Hippocampal formation (tissue), 2 donors: ENCODE measurements at regions not wholly inside any gene's neighbourhood (a gene's known extent, or its start where the extent isn't known, plus 50 kb on each side); places are given as distances from the start of the nearest gene placed in this dataset.
"Not testable (repeated sequence)": the region's sequence is repeated elsewhere in the genome, so short reads cannot be mapped to it uniquely, and the experiment has no call there.

Source experiments
- DNase-seq, 2 donors: peaks; one replicate each; lab custom pipeline; 2025; lab: John Stamatoyannopoulos, UW

DNA sequence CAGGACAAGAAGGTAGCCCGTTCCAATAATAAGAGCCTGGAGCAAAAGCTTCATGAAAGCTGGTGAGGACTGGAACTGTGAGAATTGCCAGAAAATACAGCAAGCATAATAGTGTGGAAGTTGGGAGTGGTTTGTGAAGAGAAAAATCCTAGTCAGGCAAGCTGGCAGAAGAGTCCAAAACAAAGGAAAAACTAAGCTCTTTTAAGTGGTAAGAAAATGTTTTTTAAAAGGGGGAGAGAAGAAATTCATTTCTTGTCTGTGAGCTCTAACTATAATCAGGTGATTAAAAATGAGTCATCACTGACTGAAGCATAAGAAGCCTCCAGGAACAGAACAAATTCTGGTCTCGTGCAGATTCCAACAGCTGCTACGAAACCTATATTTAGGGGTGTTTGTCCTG lies 102.6 kb downstream of the CAAP1 start:
- no peak for DNase-seq

DNA sequence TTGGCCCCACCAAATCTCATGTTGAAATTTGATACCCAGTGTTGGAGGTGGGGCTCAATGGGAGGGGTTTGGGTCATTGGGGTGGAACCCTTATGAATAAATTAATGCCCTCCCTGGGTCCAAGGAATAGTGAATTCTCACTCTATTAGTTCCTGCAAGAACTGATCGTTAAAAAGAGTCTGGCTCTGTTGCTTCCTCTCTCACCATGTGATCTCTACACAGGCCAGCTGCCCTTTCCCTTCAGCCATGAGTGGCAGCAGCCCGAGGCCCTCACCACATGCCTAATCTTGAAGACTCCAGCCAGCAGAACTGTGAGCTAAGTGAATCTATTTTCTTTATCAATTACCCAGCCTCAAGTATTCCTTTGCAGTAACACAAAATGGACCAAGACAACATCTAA lies 106.0 kb downstream of the CAAP1 start:
- DNase-seq, result no peak

DNA sequence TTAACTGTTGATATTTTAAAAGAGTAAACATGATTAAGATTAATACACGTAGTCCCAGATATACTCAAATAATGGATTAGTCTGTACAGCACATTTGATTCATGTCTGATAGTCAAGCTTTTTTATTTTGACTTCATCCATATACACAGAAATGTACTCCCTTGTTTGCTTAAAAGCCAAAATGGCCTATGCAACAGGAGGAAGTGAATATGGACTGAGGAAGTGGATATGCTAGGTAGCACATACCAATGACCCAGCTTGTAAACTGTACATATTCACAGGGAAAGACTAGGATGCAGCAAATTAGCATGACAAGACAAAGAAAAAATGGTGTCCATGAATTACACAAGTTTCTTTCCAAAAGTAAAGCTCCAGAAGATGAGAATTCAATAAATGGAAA lies 109.7 kb downstream of the CAAP1 start:
- no peak for DNase-seq

DNA sequence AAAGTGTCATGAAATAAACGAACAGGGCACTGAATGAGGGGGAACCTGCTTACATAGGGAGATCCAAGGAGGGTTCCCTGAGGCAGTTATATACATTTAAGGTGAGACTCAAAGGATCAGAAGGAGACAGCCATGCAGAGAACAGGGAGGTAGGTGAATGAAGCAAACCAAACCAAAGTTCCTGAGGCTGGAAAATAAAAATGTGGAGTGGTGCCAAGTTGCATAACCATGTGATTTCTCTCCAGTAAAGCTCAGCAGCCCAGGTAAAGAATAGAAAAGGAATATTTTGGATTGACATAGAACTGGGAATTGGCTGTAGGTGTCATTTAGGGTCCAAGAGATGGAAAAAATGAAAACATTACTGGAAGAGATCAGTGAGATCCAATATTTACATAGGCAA lies 110.7 kb downstream of the CAAP1 start:
- DNase-seq, result no peak

DNA sequence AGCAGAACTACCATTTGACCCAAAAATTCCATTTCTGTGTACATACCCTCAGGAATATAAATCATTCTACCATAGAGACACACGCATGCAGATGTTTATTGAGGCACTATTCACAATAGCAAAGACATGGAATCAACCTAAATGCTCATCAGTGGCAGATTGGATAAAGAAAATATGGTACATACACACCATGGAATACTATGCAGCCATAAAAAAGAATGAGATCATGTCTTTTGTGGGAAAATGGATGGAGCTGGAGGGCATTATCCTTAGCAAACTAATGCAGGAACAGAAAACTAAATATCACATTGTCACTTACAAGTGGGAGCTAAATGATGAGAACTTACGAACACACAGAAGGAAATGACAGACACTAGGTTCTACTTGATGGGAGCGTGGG lies 112.3 kb downstream of the CAAP1 start:
- not testable (repeated sequence) for DNase-seq

DNA sequence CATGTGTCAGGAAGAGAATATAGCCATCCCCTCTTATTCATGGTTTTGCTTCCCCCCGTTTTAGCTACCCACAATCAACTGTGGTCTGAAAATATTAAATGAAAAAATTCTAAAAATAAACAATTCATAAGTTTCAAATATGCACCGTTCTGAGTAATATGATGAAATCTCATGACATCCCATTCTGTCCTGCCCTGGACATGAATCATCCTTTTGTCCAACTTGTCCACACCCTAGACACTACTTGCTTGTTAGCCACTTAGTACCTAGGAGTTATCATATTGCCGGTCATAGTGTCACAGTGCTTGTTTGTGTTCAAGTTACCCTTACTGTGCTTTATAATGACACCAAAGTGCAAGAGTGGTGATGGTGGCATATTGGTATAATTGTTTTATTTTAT lies 113.5 kb downstream of the CAAP1 start:
- no peak for DNase-seq

DNA sequence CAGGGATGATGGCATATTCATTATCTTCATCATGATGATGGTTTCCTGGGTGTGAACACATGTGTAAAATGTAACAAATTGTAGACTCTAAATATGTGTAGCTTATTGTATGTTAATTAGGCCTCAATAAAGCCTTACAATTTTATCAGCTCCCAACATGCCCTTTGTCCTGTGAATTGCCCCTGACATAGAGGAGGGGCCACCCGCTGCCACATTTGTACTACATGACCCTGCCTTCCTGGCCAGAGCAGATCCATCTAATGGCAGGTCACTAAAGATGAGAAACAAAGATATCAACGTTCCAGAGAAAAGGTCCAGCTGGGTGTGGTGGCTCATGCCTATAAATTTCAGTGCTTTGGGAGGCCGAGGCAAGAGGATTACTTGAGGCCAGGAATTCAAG lies 117.2 kb downstream of the CAAP1 start:
- DNase-seq, result no peak

DNA sequence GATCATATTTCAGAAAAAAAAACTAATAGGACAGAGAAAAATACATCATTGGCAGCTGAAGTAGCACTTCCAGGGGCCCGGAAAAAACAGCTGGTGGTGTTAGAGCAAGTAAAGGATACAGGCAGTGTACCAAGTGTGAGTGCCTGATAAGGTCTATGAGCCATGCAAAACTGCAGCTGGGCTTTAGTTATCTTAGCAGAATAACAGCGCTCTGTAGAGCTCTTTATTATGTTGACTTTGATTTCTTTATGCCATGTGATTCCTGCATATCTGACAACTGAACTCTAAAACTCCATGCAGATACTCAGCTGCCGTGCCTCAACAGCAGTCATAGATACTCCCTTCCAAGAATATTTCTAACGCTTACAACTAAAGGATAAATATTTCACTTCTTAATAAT lies 119.5 kb downstream of the CAAP1 start:
- DNase-seq, result no peak

DNA sequence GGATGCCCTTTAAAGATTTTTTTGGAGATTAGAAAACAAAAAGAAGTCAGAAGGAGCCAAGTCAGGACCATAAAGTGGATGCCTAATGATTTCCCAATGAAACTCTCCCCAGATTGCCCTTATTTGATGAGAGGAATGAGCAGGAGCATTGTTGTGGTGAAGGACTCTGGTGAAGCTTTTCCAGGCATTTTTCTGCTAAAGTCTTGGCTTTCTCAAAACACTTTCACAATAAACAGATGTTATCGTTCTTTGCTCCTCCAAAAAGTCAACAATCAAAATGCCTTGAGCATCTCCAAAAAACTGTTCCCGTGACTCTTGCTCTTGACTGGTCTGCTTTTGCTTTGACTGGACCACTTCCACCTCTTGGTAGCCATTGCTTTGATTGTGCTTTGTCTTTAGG lies 121.8 kb downstream of the CAAP1 start:
- DNase-seq, result no peak

DNA sequence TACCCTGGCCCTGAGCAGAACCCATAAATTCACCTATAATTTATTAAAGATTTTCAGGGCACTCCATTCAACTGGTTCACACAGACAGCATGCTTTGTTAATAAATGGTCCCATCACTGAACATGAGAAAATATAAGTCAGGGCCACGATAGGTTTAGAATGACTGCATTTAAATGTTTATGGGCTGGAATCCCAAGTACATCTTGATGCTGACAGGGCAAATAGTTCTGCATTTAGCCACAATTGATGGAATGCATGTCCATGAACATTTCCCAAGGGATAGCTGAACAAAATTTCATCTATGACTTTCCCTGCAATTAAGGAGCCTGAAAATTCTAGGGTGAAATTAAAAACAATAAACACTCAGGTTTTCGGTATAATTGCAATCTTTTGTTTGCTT lies 124.5 kb downstream of the CAAP1 start:
- DNase-seq, result no peak

DNA sequence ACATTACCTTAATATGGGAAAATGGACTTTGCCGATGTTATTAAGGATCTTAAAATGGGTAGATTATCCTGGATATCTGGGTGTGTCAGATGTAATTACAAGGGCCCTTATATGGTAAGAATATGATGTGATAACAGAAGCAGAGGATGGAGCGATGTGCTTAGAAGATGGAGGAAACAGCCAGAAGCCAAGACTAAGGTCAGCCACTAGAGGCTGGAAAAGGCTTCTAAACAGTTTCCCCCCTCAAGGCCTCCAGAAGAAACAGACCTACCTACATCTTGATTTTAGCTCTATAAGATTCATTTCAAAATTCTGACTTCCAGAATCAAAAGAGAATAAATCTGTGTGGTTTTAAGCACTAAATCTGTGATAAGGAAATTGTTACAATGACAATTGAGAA lies 131.9 kb downstream of the CAAP1 start:
- DNase-seq, result no peak

DNA sequence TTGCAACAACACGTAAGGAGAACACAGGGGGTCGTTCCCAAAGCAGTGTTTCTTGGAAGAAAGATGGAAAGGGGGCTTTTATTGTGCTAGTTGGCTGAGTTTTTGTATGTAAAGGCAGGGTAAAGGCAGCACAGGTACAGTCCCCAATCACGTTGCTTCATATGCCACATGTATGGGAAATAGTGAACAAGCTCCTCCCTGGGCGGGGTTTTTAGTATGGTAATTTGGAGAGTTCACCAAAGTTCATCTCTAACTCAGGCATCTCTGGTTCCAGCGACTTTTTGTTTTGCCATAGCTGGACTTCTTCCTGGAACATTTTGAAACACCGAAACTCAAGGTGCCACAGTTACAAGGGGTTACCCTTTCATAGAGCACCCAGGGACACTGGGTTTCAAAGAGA lies 133.9 kb downstream of the CAAP1 start:
- no peak for DNase-seq

DNA sequence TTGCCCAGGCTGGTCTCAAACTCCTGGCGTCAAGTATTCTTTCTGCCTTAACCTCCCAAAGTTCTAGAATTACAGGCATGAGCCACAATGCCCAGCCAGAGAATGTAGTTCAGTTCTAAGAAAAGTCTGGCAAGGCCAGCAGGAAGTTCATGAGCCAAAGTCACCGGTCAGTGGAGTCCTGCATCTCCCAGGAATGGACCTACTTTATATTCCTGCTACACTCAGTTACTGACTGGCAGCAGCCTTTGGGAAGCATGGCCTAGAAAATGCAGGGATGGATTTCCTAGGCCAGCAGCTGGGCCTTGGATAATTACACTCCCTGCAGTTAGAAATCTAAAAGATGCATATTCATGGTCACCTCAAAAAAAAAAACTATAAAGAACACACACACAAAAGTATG lies 135.7 kb downstream of the CAAP1 start:
- no peak for DNase-seq

DNA sequence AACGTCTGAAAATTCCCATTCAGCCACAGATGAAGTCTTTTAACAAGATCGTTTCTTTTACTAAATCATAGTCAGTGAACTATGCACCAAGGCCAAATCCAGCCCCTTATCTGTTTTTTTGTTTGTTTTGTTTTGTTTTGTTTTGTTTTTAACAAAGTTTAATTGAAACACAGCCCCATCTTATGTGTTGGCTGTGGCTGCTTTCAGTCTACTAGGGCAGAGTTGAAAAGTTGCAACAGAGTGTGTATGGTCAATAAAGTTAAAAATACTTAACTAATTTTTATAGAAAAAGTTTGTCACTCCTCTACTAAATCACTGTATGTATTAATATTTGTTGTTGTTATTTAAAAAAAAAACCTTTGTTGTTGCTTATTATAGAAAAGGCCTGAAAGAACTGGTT lies 137.1 kb downstream of the CAAP1 start:
- DNase-seq, result no peak

DNA sequence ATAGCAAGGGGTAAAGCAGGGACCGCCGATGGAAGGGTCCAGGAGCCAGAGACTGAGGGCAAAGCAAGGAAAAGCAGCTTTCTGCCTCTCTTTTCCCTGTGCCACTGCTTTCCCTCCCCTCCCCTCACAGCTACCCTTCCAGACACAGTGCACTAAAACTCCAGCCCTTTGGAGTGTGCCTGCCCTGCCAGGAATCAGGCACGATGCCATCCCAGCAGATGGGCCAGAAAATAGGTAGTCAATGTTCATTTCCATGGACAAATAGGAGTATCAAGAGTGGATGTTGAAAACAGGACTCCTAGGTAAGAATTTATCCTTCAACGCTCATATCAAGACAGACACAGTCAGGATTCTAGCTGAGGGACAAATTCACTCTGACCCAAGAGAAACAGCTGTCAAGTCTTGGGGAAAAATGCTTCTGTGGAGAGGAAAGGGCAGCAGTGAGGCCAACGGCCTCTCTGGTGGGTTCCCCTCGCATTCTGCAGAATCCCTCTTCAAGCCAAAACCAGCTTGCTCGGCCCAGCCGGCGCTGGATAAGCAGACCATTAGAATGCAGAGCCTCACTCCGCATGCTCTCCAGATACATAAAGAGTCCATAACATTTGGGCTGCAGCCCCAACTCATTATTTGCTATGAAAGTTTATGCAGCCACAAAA lies 138.0 kb downstream of the CAAP1 start:
- DNase-seq, result no peak

DNA sequence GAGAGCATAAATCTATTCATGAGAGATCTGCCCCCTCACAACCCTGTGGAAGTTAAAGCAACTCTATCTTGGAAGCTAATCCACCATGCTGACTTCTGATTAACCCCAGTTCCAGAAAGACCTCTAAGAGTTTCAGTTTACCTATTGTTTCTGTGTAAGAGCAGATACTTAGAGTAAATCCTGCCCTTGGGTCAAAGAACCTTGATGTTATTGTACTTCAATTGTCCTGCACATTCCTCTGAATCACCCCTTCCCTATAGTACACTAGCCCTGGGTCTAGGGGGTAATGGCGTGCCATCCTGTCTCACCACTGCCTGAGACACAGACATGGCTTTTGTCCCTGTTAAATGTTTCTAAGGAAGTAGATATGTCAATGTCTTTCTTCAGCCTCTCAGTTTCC lies 138.6 kb downstream of the CAAP1 start:
- DNase-seq, result no peak

DNA sequence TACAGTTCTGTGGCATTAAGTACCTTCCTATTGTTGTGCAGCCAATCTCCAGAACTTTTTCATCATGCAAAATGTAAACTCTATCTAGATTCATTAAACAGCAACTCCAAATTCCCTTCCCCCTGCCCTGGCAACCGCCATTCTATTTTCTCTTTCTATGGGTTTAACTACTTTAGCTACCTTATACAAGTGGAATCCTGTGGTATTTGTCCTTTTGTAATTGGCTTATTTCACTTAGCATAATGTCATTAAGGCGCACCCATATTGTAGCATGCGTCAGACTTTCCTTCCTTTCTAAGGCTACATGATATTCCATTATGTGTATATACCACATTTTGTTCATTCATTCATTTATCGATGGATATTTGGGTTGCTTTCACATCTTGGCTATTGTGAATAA lies 142.4 kb downstream of the CAAP1 start:
- no peak for DNase-seq

DNA sequence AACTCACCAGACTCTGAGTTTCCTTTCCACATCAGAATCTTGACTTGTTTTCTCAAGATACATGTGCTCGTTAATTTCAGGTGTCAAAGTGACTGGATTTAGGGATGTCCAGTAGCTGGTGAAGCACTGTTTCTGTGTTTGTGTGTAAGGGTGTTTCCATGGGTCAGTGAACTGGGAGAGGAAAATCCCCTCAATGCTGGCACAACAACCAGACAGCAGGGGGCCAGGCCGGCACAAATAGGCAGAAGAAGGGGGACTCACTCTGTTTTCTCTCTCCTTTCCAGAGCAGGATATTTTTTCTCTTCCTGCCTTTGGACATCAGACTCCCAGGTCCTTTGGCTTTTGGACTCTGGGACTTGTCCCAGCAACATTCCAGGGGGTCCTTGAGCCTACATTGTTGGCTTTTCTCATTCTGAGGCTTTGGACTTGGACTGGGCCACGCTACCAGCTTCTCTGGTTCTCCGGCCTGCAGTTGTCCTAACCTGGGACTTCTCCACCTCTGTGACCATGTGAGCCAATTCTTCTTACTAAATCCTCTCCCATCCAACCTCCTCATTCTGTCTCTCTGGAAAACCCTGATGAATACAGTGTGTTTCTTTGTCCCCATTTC lies 144.0 kb downstream of the CAAP1 start:
- no peak for DNase-seq

DNA sequence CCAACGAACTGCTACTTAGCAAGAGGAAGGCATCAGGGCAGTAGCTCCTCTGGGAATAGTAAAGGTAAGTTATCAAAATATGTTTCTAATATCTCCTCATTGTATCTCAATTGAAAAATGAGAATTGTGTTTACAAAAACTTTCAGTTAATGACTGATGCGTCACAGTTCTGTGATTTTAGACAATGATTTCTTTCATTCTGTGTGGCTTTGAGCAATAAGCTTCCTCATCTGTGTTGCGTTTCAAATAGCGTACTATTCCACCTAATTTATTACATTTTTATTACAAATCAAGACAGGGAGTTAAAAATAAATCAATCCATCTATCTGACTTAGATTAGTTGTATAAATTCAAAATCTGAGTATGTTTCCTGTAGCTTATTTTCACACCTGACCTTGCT lies 145.0 kb downstream of the CAAP1 start:
- no peak for DNase-seq

DNA sequence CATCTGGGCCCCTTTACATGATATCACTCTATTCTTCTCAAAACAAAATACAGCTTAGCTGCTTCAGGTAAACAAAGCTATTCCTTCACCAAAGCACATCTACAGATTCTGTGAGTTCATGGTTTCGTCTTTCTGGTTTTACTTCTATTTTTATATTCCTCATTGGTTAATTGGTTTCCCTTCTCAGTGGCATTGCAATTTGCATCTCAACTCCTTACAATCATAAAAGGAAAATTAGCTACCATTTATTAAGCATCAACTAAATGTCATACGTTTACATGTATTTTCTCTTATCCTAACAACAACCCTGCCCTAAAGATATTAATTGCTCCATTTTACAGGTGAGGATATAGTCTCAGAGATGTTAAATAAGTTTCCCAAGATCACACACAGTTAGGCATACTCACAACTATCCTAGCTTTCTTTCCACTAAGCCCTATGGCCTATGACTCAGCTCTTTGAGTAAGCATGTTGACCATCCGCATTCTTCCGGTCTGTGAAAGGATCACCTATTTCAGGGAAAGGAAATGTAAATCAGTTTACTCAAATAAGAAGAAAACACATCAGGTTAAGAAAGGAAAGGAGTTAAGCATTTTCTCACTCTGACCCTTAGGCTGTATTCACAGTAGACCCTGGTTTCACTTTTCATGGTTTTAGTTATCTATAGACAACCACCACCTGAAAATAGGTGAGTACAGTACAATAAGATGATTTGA lies 146.1 kb downstream of the CAAP1 start:
- DNase-seq, result no peak

DNA sequence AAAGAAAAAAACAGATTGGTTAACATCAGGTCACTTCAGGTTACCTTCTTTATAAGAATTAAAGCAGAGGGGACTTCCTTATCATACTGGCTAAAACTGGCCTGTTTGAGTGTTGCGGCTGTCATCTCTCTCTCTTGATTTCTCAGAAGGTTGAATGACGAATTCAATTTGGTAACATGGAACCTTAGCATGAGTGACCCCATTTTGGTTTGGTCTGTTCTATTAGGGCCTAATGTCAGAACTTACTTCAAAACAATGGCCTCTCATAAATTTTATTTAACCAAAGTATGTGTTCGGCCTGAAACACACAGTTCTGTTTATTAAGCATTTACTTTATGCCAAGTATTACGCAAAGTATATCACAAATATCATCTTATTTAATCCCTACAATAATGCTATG lies 147.5 kb downstream of the CAAP1 start:
- no peak for DNase-seq

DNA sequence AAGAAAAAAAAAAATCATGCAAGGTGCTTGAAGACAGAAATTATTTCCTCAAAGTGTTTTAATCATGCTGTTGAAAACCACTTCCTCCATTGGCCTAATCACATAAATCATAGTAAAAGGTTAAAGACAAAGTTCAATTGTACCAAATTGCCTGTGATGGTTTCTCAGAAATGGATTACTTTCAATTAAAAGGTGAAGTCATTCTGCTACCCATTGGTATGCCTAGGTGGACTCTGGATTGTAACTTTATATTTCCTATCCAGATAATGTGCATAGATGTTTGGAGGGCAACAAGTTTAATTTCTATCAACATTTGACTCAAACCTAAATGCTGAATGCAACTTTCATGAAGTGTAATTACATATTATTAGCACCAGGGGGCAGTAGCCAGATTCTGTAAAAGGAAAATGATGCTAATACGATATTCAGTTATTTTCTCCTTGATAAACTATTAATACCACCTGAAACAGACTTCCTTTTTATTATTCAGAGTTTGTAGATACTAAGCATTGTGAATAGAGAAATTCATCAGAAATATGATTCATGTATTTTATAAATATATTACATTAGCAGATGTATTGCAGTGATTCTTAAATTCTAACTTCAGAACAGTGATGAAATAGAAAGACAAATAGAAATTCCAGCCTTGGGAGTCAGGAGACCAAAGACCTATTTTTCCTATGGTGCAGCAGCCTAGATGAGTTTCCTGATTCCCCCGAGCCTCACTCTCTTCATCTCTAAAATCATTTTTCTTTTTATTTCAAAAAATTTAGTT lies 148.2 kb downstream of the CAAP1 start:
- no peak for DNase-seq
